ENCODE measurements at regions not wholly inside any gene's neighbourhood (a gene's known extent, or its start where the extent isn't known, plus 50 kb on each side); places are given as distances from the start of the nearest gene placed in this dataset.

- TF ChIP-seq, protein P1, sequence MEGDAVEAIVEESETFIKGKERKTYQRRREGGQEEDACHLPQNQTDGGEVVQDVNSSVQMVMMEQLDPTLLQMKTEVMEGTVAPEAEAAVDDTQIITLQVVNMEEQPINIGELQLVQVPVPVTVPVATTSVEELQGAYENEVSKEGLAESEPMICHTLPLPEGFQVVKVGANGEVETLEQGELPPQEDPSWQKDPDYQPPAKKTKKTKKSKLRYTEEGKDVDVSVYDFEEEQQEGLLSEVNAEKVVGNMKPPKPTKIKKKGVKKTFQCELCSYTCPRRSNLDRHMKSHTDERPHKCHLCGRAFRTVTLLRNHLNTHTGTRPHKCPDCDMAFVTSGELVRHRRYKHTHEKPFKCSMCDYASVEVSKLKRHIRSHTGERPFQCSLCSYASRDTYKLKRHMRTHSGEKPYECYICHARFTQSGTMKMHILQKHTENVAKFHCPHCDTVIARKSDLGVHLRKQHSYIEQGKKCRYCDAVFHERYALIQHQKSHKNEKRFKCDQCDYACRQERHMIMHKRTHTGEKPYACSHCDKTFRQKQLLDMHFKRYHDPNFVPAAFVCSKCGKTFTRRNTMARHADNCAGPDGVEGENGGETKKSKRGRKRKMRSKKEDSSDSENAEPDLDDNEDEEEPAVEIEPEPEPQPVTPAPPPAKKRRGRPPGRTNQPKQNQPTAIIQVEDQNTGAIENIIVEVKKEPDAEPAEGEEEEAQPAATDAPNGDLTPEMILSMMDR (IDR thresholded peaks at IDR 0.05) = no peak
- no peak for TF ChIP-seq POLR2AphosphoS5 (IDR thresholded peaks at IDR 0.05)
Measured at GRCh38 chr3:36182024-36182423, 198.3 kb upstream of the STAC start.

Data from esophagus muscularis mucosa (tissue), 3 donors.